IMR-90 (cell line): ENCODE measurements at regions not wholly inside any gene's neighbourhood (a gene's known extent, or its start where the extent isn't known, plus 50 kb on each side); places are given as distances from the start of the nearest gene placed in this dataset.

ENCODE experiments used
- ATAC-seq: fragments of 200-7000 bp; cut with Tn5 transposase; 2 replicates; pipeline ENCODE4 v1.9.1; 2020; ENCODE audit warnings: low read depth, mild to moderate bottlenecking, moderate library complexity
- BruUV-seq: library from RNA; stranded (reverse); fragments of 400-500 nt; replicated peaks from 2 replicates; lab custom pipeline; 2021; lab: Mats Ljungman, UMichigan
- CTCF ChIA-PET: fragments of 300-600 bp; formaldehyde crosslinking; extraction: SDS; loops from one replicate; lab custom pipeline; 2021; ENCODE audit warnings: antibody characterized with exemption; lab: Yijun Ruan, JAX
- POLR2A ChIA-PET: fragments of 300-600 bp; sonication (Branson Sonifier 250); formaldehyde crosslinking; loops from one replicate; lab custom pipeline; 2022; ENCODE audit warnings: antibody characterized with exemption; ENCODE audit not compliant: unreplicated experiment; lab: Charles Lee
- DNase-seq: peaks from one replicate; pipeline ENCODE4 v3.0.0; 2013
- H2AFZ ChIP-seq: replicated peaks from 2 replicates; pipeline ENCODE3; 2013; ENCODE audit warnings: low read length, mild to moderate bottlenecking; ENCODE audit not compliant: poor library complexity
- H2AK5ac ChIP-seq: 2 replicates; pipeline ENCODE4 v1.6.1; 2013; ENCODE audit warnings: low read depth, low read length, inconsistent platforms
- H2AK9ac ChIP-seq: replicated peaks from 2 replicates; pipeline ENCODE3; 2013; ENCODE audit warnings: mild to moderate bottlenecking, low read depth, low read length, moderate library complexity; ENCODE audit not compliant: poor library complexity
- H2BK120ac ChIP-seq: 2 replicates; pipeline ENCODE4 v1.6.1; 2013; ENCODE audit warnings: low read depth, low read length, inconsistent platforms
- H2BK15ac ChIP-seq: 3 replicates; pipeline ENCODE4 v1.6.1; 2013; ENCODE audit warnings: low read depth, low read length, inconsistent platforms
- H2BK20ac ChIP-seq: 2 replicates; pipeline ENCODE4 v1.6.1; 2013; ENCODE audit warnings: low read depth, mild to moderate bottlenecking, inconsistent platforms, low read length, moderate library complexity
- H2BK5ac ChIP-seq: 2 replicates; pipeline ENCODE4 v1.6.1; 2013; ENCODE audit warnings: mild to moderate bottlenecking, low read depth, low read length, inconsistent platforms; ENCODE audit not compliant: poor library complexity, severe bottlenecking
- H3K14ac ChIP-seq: replicated peaks from 2 replicates; pipeline ENCODE4 v1.6.1; 2013; ENCODE audit warnings: low read depth, low read length, inconsistent platforms
- H3K18ac ChIP-seq: 2 replicates; pipeline ENCODE4 v1.6.1; 2013; ENCODE audit warnings: low read depth, low read length, control low read depth
- H3K23ac ChIP-seq: 2 replicates; pipeline ENCODE4 v1.6.1; 2013; ENCODE audit warnings: low read depth, low read length, inconsistent platforms
- H3K27ac ChIP-seq: 2 replicates; pipeline ENCODE4 v1.5.1; 2013; ENCODE audit warnings: mild to moderate bottlenecking, control low read depth, low read length; ENCODE audit not compliant: insufficient read depth
- H3K27me3 ChIP-seq: 2 replicates; pipeline ENCODE4 v1.6.1; 2013; ENCODE audit warnings: low read length; ENCODE audit not compliant: control insufficient read depth, insufficient read depth
- H3K36me3 ChIP-seq: 2 replicates; pipeline ENCODE4 v1.6.1; 2013; ENCODE audit warnings: low read length, mixed read lengths; ENCODE audit not compliant: control insufficient read depth, insufficient read depth
- H3K4ac ChIP-seq: 2 replicates; pipeline ENCODE4 v1.6.1; 2013; ENCODE audit warnings: low read depth, low read length, inconsistent platforms
- H3K4me1 ChIP-seq: 2 replicates; pipeline ENCODE4 v1.6.1; 2013; ENCODE audit warnings: low read length, mixed read lengths; ENCODE audit not compliant: control insufficient read depth, insufficient read depth
- H3K4me2 ChIP-seq: 2 replicates; pipeline ENCODE4 v1.6.1; 2013; ENCODE audit warnings: low read depth, mild to moderate bottlenecking, control low read depth, low read length, moderate library complexity
- H3K4me3 ChIP-seq: 2 replicates; pipeline ENCODE4 v1.5.1; 2013; ENCODE audit warnings: low read depth, mild to moderate bottlenecking, control low read depth, low read length, moderate library complexity; ENCODE audit not compliant: insufficient read depth
- H3K56ac ChIP-seq: 2 replicates; pipeline ENCODE4 v1.6.1; 2013; ENCODE audit warnings: low read length, inconsistent platforms; ENCODE audit not compliant: insufficient read depth; ENCODE audit errors: extremely low read depth
- H3K79me1 ChIP-seq, 2 experiments: 2 replicates each; pipeline ENCODE4 v1.6.1; 2013; ENCODE audit warnings: low read length in 2 of 2, inconsistent platforms in 1 of 2, low read depth in 1 of 2
- H3K9ac ChIP-seq: 2 replicates; pipeline ENCODE4 v1.6.1; 2013; ENCODE audit warnings: low read depth, low read length, control low read depth
- H3K9me1 ChIP-seq: 2 replicates; pipeline ENCODE4 v1.6.1; 2013; ENCODE audit warnings: low read length, inconsistent platforms; ENCODE audit not compliant: insufficient read depth
- H3K9me3 ChIP-seq: 2 replicates; pipeline ENCODE4 v1.6.1; 2013; ENCODE audit warnings: low read length; ENCODE audit not compliant: control insufficient read depth, insufficient read depth
- H4K20me1 ChIP-seq: 2 replicates; pipeline ENCODE4 v1.6.1; 2013; ENCODE audit warnings: low read length, inconsistent platforms; ENCODE audit not compliant: insufficient read depth
- H4K5ac ChIP-seq: 2 replicates; pipeline ENCODE4 v1.6.1; 2013; ENCODE audit warnings: mild to moderate bottlenecking, low read depth, low read length, control low read depth
- H4K8ac ChIP-seq, 2 experiments: 2 replicates each; pipeline ENCODE4 v1.6.1; 2013; ENCODE audit warnings: low read depth in 2 of 2, low read length in 2 of 2, control low read depth in 1 of 2, inconsistent platforms in 1 of 2
- H4K91ac ChIP-seq: 2 replicates; pipeline ENCODE4 v1.6.1; 2013; ENCODE audit warnings: low read depth, low read length, inconsistent platforms; ENCODE audit not compliant: insufficient read depth
- BHLHE40 ChIP-seq: fragments of 150-350 bp; IDR thresholded peaks from 2 replicates; pipeline ENCODE4 v1.6.1; 2016; ENCODE audit warnings: mild to moderate bottlenecking, low read depth, low read length
- CEBPB ChIP-seq: IDR thresholded peaks from 2 replicates; pipeline ENCODE4 v1.6.1; 2012; ENCODE audit warnings: low read depth, low read length, improper control_type of control experiment
- CHD1 ChIP-seq: IDR thresholded peaks from 2 replicates; pipeline ENCODE4 v1.6.1; 2012; ENCODE audit warnings: low read depth, low read length, improper control_type of control experiment
- FOS ChIP-seq: fragments of 150-350 bp; IDR thresholded peaks from 2 replicates; pipeline ENCODE4 v1.6.1; 2016; ENCODE audit warnings: low read depth, low read length
- NFE2L2 ChIP-seq: fragments of 150-350 bp; IDR thresholded peaks from 2 replicates; pipeline ENCODE4 v1.6.1; 2016; ENCODE audit warnings: low read depth, mild to moderate bottlenecking, low read length
- WGBS, 2 experiments: methylation state at CpG; one replicate each; pipeline versions ENCODE4 v1.1.5 to v1.1.7; 2013; ENCODE audit warnings: missing lambda C conversion rate in 2 of 2; ENCODE audit not compliant: insufficient read length in 1 of 2; ENCODE audit errors: extremely low coverage in 2 of 2; 5-methylcytosine and 5-hydroxymethylcytosine counted together
- dilution Hi-C: fragments of 300-500 bp; cut with HindIII; formaldehyde crosslinking; loops from one replicate; pipeline ENCODE4 v1.14.3; 2018; ENCODE audit warnings: low sequenced_read_pairs; ENCODE audit not compliant: unreplicated experiment
- in situ Hi-C: fragments of 300-500 bp; cut with MboI; formaldehyde crosslinking; loops from 3 replicates; pipeline ENCODE4 v1.14.3; 2019; ENCODE audit warnings: low sequenced_read_pairs, inconsistent platforms, mixed read lengths
- intact Hi-C: fragments of 100-400 bp; cut with micrococcal nuclease; formaldehyde crosslinking; loops from 2 replicates; pipeline ENCODE4 v1.10.0; 2022

DNA sequence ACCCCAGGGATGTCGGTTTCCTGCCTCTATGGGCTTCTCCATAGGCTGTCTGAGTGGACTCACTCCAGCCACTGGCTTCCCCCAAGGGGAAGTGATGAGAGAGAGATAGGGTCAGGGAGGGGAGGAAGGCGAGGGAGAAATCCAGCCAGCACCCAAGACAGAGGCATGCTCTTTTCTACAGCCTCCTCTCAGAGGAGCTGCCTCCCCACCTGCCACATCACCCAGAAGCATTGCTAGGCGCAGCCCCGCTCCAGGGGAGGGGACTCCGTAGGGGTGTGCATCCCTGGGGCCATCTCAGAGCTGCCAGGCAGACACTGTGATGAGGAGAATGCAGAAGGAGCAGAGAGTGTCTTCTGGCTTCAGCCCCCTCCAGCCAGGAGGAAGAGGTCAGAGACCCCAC lies 109.5 kb upstream of the NKX1-1 start:
- Histone ChIP-seq H3K4me1 (no peaks in the 10 kb centered on the region), H2BK5ac (no peak overlapping the region), H2AK5ac (no peak overlapping the region), H3K9ac (no peak overlapping the region), H3K4me3 (no peak overlapping the region), H3K4me2 (no peak overlapping the region), H2BK20ac (no peak overlapping the region), H4K5ac (no peak overlapping the region), H3K56ac (no peak overlapping the region), H3K9me3 (peaks cover 9% of the 10 kb centered on the region; the same call in 1 of the 2 replicates), H3K23ac (no peak overlapping the region), H2BK120ac (no peak overlapping the region), H4K91ac (no peak overlapping the region), H3K79me1 (no peaks in the 10 kb centered on the region), H3K27me3 (peaks cover 63% of the 10 kb centered on the region), H4K8ac (no peak overlapping the region), H3K27ac (no peak overlapping the region), H3K36me3 (no peaks in the 10 kb centered on the region), H3K18ac (no peak overlapping the region), H3K9me1 (no peaks in the 10 kb centered on the region), H2AFZ (no peak overlapping the region), H3K14ac (no peak overlapping the region), H4K20me1 (no peaks in the 10 kb centered on the region; the same call in 1 of the 2 replicates), H2AK9ac (no peak overlapping the region), H2BK15ac (no peak overlapping the region), H3K4ac (no peak overlapping the region)
- ChIA-PET POLR2A (no interaction called here), CTCF (no interaction called here)
- TF ChIP-seq CHD1 (no peak), CEBPB (no peak), NFE2L2 (no peak), FOS (no peak), BHLHE40 (no peak)
- in situ Hi-C loops (no loop called here), dilution Hi-C loops (no loop called here), intact Hi-C loops (no loop called here)
- DNase-seq (no peak), ATAC-seq (no peak)
- BruUV-seq = no TSS peak
- WGBS, 2 experiments = no CpG with 5 or more reads among the region's 5 CpGs
